ENCODE measurements at regions not wholly inside any gene's neighbourhood (a gene's known extent, or its start where the extent isn't known, plus 50 kb on each side); places are given as distances from the start of the nearest gene placed in this dataset.

DNA sequence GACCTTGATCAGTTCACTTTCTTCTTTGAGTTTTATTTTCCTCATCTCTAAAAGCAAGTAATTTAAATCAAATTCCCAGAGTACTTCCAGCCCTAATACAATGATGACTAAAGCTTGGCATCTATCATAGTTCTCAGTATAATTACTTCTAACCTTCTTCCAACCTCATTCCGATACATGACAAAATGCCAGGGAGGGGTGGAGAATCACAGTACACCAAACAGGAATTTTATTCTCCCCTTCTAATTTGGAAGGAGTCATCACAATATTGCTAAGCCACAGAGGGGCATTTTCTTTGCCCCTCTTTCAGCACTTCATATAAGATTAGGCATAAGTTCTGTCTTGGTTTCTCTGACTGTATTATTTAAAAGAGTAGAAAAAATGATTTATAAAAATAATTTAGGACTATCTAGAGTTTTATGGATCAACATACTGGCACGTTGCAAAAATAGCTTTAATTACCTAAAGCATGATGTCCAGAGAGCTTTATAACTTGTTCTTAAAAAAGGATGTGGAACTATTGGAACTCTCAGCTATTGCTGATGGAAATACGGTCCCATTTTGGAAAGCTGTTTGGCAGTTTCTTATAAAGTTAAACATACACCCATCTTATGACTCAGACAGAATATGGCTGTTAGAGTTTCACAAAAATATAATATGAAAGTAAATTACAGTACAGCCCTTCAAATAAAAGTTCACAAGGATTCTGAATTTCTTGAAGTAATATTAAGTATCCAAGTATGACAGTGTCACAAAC is 86.9 kb upstream of the UBE2E2 start:
- TF ChIP-seq CTCF (conservative IDR thresholded peaks at IDR 0.05; ENCODE audit: low read depth, low read length) (no peak), EZH2 (IDR thresholded peaks at IDR 0.05; ENCODE audit: borderline replicate concordance, low read depth, low read length, poor library complexity, severe bottlenecking) (no peak)
